CD4-positive, alpha-beta T cell treated with Interferon gamma for 1 hour (primary cell): ENCODE measurements at regions not wholly inside any gene's neighbourhood (a gene's known extent, or its start where the extent isn't known, plus 50 kb on each side); places are given as distances from the start of the nearest gene placed in this dataset.

ENCODE experiments used
- DNase-seq: peaks from one replicate; pipeline ENCODE4 v3.0.0-alpha.2; 2020

DNA sequence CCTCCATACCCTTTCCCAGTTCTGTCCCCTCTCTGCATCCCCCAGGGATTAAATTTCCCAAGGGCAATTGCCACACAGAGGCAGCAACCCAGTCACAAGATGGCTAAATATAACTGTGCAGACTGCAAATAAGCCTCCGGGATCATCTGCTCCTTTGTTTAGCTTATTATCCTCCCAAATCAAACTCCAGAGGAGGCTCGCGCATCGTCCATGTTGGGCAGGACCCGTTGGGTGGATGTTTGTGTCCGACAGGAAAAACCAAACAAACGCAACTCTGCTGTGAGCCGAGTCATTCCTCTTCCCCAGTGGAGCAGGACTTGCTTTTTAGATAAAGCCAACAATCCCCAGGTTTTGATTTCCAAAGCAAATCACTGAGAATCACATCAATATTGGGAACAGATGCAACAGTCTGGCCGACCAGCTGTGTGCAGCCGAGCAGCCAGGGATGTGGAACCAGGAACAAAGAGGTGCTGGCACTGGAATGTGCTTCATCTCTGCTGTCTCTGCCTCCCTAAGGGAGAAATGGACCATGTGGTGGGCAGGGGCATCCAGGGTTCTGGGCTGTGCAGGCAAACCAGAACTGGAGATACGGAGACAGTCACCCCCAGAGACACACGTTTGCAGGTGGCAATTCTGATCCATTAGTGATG is 89.8 kb downstream of the PTTG1 start:
- no peak for DNase-seq
